ENCODE measurements at regions not wholly inside any gene's neighbourhood (a gene's known extent, or its start where the extent isn't known, plus 50 kb on each side); places are given as distances from the start of the nearest gene placed in this dataset.

- H3K36me3 Mint-ChIP-seq (ENCODE audit: low read depth): no peaks in the 10 kb centered on the region
- H3K27me3 Mint-ChIP-seq: no peaks in the 10 kb centered on the region
- H3K4me1 Mint-ChIP-seq: no peaks in the 10 kb centered on the region
- intact Hi-C loops (cut with micrococcal nuclease): no loop called here
- no peak for TF ChIP-seq CTCF (IDR thresholded peaks at IDR 0.05)
- H3K9me3 Mint-ChIP-seq: no peaks in the 10 kb centered on the region
- no peak overlapping the region for H3K27ac Mint-ChIP-seq
- ChIA-PET POLR2A (no interaction called here), CTCF (no interaction called here)
- H3K4me3 Mint-ChIP-seq: no peak overlapping the region
- ATAC-seq (ENCODE audit: low read depth) (no peak), DNase-seq (no peak)
Measured at GRCh38 chr3:145209561-145209960, 951.4 kb downstream of the PLOD2 start.

- ChIA-PET CTCF (no interaction called here), POLR2A (no interaction called here)
- Mint-ChIP-seq H3K4me3 (no peak overlapping the region), H3K27me3 (no peaks in the 10 kb centered on the region), H3K27ac (no peak overlapping the region), H3K36me3 (ENCODE audit: low read depth) (no peaks in the 10 kb centered on the region), H3K9me3 (peaks cover 2% of the 10 kb centered on the region), H3K4me1 (no peaks in the 10 kb centered on the region)
- ATAC-seq (ENCODE audit: low read depth) (no peak), DNase-seq (no peak)
- intact Hi-C loops (cut with micrococcal nuclease): no loop called here
- TF ChIP-seq CTCF (IDR thresholded peaks at IDR 0.05): no peak
Measured at GRCh38 chr3:145219355-145220235, 941.4 kb downstream of the PLOD2 start.

- POLR2A ChIA-PET: no interaction called here
- intact Hi-C loops (cut with micrococcal nuclease): no loop called here
- Mint-ChIP-seq H3K27me3 (no peaks in the 10 kb centered on the region), H3K9me3 (peaks cover 2% of the 10 kb centered on the region), H3K4me1 (no peaks in the 10 kb centered on the region), H3K4me3 (no peak overlapping the region), H3K27ac (no peak overlapping the region), H3K36me3 (ENCODE audit: low read depth) (no peaks in the 10 kb centered on the region)
- CTCF ChIA-PET: no interaction called here
- ATAC-seq (ENCODE audit: low read depth) (no peak), DNase-seq (no peak)
- TF ChIP-seq CTCF (IDR thresholded peaks at IDR 0.05): no peak
Measured at GRCh38 chr3:145224886-145225285, 936.1 kb downstream of the PLOD2 start.

- ChIA-PET CTCF (no interaction called here), POLR2A (no interaction called here)
- intact Hi-C loops (cut with micrococcal nuclease): no loop called here
- Mint-ChIP-seq H3K27ac (no peak overlapping the region), H3K36me3 (ENCODE audit: low read depth) (no peaks in the 10 kb centered on the region), H3K9me3 (peaks cover 11% of the 10 kb centered on the region), H3K27me3 (no peaks in the 10 kb centered on the region), H3K4me3 (no peak overlapping the region), H3K4me1 (no peaks in the 10 kb centered on the region)
- no peak for ATAC-seq (ENCODE audit: low read depth)
- TF ChIP-seq CTCF (IDR thresholded peaks at IDR 0.05): no peak
- no peak for DNase-seq
Measured at GRCh38 chr3:145243875-145244274, 917.1 kb downstream of the PLOD2 start.

- DNase-seq: no peak
- Mint-ChIP-seq H3K9me3 (peaks cover 16% of the 10 kb centered on the region), H3K27ac (no peak overlapping the region), H3K4me1 (no peaks in the 10 kb centered on the region), H3K27me3 (no peaks in the 10 kb centered on the region), H3K4me3 (no peak overlapping the region), H3K36me3 (ENCODE audit: low read depth) (no peaks in the 10 kb centered on the region)
- CTCF ChIA-PET: no interaction called here
- intact Hi-C loops (cut with micrococcal nuclease): no loop called here
- POLR2A ChIA-PET: no interaction called here
- no peak for TF ChIP-seq CTCF (IDR thresholded peaks at IDR 0.05)
- no peak for ATAC-seq (ENCODE audit: low read depth)
Measured at GRCh38 chr3:145244327-145244726, 916.7 kb downstream of the PLOD2 start.

Measured in activated B cell treated with CpG ODN at 0.5 μM for 24 hours (primary cell).